Stimulated activated CD4-positive, alpha-beta T cell treated with anti-CD3 and anti-CD28 coated beads, Interleukin-12 subunit alpha, Interleukin-12 subunit beta, amount 100 ng/mL, for 48 hours (primary cell): ENCODE measurements at regions not wholly inside any gene's neighbourhood (a gene's known extent, or its start where the extent isn't known, plus 50 kb on each side); places are given as distances from the start of the nearest gene placed in this dataset.
"Not testable (repeated sequence)": the region's sequence is repeated elsewhere in the genome, so short reads cannot be mapped to it uniquely, and the experiment has no call there.

Experiments used
- DNase-seq, 3 donors: peaks; one replicate each; pipeline ENCODE4 v3.0.0-alpha.2; 2020; ENCODE audit warnings: low read depth in 2 of 3, low spot score in 1 of 3

GRCh38 chr7:68840991-68841390 lies 757.3 kb upstream of the AUTS2 start:
- no peak for DNase-seq

GRCh38 chr7:68843985-68844384 lies 754.3 kb upstream of the AUTS2 start:
- not testable (repeated sequence) for DNase-seq

GRCh38 chr7:68846811-68847325 lies 751.4 kb upstream of the AUTS2 start:
- no peak for DNase-seq

GRCh38 chr7:68853254-68853653 lies 745.0 kb upstream of the AUTS2 start:
- no peak for DNase-seq

GRCh38 chr7:68857571-68857970 lies 740.7 kb upstream of the AUTS2 start:
- no peak for DNase-seq

GRCh38 chr7:68858497-68858896 lies 739.8 kb upstream of the AUTS2 start:
- DNase-seq = no peak

GRCh38 chr7:68861171-68861570 lies 737.1 kb upstream of the AUTS2 start:
- DNase-seq = no peak

GRCh38 chr7:68862261-68862660 lies 736.0 kb upstream of the AUTS2 start:
- no peak for DNase-seq

GRCh38 chr7:68862736-68863135 lies 735.5 kb upstream of the AUTS2 start:
- no peak for DNase-seq

- no peak for DNase-seq
Observed at GRCh38 chr7:68865351-68866199, 732.7 kb upstream of the AUTS2 start.

- no peak for DNase-seq
Observed at GRCh38 chr7:68866200-68866570, 732.1 kb upstream of the AUTS2 start.

GRCh38 chr7:68866721-68867120 lies 731.6 kb upstream of the AUTS2 start:
- not testable (repeated sequence) for DNase-seq

GRCh38 chr7:68868978-68869377 lies 729.3 kb upstream of the AUTS2 start:
- no peak for DNase-seq

GRCh38 chr7:68873616-68874015 lies 724.7 kb upstream of the AUTS2 start:
- no peak for DNase-seq

GRCh38 chr7:68875857-68876256 lies 722.4 kb upstream of the AUTS2 start:
- DNase-seq = no peak

- not testable (repeated sequence) for DNase-seq
Observed at GRCh38 chr7:68887116-68887515, 711.2 kb upstream of the AUTS2 start.

GRCh38 chr7:68888971-68889385 lies 709.3 kb upstream of the AUTS2 start:
- DNase-seq = no peak

GRCh38 chr7:68892236-68892635 lies 706.0 kb upstream of the AUTS2 start:
- no peak for DNase-seq

- no peak for DNase-seq
Observed at GRCh38 chr7:68893411-68893810, 704.9 kb upstream of the AUTS2 start.

- DNase-seq = not testable (repeated sequence)
Observed at GRCh38 chr7:68899156-68899555, 699.1 kb upstream of the AUTS2 start.

GRCh38 chr7:68900096-68900495 lies 698.2 kb upstream of the AUTS2 start:
- DNase-seq = no peak

GRCh38 chr7:68904630-68905029 lies 693.6 kb upstream of the AUTS2 start:
- DNase-seq = no peak

- no peak for DNase-seq
Observed at GRCh38 chr7:68911754-68912153, 686.5 kb upstream of the AUTS2 start.
